GM19438 (cell line): ENCODE measurements at regions not wholly inside any gene's neighbourhood (a gene's known extent, or its start where the extent isn't known, plus 50 kb on each side); places are given as distances from the start of the nearest gene placed in this dataset.

ENCODE experiments used
- ATAC-seq: cut with Tn5 transposase; IDR thresholded peaks from one replicate; pipeline ENCODE4 v1.9.1; 2021; ENCODE audit warnings: low read depth; ENCODE audit not compliant: unreplicated experiment

DNA sequence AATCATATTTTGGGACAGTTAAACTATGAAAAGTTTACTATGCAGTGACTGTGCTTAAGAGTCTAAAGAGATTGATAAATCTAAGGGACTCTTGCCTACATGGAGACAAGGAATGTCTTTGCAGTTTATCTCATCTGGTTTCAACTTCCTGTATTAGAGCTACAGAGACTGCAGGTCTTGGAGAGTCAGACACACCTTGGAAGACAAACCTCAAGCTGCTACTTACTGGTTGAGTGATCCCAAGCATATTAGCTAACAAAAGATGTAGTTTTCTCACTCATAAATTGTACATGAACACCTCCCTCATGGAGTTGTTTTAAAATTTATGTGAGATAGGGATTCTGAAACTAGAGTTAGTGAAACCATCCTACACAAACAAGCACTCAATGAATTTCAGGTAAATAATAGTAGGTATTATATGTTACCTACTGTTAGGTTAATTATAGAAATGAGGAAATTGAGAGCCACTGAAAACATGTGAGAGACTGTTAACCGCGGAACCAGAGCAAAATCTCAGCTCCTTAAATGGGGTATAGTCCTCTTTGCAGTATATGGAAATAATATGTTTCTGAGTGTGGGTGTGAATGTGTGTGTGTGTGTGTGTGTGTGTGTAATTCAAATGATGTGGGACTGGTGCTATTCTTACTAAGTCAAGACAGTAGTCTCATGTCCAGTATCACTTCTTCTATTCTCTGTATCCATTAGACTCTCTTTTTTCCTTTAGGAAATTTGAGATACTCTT lies 752.1 kb downstream of the DTWD2 start:
- ATAC-seq: no peak

- ATAC-seq: no peak
Measured at GRCh38 chr5:118233606-118234005, 754.7 kb downstream of the DTWD2 start.

GRCh38 chr5:118228489-118228888 lies 759.9 kb downstream of the DTWD2 start:
- ATAC-seq: no peak

DNA sequence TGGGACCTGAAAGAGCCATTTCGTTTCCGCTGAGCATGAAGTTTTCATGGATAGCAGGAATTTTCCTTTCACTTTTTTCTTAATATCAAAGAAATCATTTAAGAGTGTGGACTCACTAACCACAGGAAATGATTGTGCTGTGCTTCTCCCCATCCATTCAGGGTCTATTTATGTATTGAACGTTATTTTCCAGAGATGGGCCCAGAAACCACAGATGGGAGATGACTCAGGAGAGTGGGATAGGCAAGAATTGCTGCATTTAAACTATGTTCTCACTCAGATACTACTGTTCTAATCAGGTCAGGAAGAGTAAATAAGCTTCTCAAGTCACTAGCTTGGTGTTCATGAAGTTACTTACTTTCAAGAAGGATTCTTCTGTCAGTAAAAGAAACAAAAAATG lies 763.8 kb downstream of the DTWD2 start:
- no peak for ATAC-seq

DNA sequence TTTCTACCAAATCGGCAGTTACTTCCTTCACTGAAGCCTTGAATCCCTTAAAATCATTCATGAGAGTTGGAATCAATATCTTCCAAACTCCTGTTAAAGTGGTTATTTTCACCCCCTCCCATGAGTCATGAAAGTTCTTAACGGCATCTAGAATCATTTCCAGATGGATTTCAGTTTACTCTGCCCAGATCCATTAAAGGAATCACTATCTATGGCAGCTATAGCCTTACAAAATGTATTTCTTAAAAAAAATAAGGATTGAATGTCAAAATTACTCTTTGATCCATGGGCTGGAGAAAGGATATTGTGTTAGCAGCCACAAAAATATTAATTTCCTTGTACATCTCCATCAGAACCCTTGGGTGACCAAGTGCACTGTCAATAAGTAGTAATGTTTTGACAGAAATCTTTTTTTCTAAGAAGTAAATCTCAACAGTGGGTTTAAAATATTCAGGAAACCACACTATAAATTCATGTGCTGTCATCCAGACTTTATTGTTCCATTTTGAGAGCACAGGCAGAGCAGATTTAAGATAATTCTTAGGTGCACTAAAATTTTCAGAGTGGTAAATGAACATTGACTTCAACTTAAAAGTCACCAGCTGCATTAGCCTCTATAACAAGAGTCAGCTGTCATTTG lies 767.7 kb downstream of the DTWD2 start:
- no peak for ATAC-seq

GRCh38 chr5:118211606-118212005 lies 776.7 kb downstream of the DTWD2 start:
- no peak for ATAC-seq

DNA sequence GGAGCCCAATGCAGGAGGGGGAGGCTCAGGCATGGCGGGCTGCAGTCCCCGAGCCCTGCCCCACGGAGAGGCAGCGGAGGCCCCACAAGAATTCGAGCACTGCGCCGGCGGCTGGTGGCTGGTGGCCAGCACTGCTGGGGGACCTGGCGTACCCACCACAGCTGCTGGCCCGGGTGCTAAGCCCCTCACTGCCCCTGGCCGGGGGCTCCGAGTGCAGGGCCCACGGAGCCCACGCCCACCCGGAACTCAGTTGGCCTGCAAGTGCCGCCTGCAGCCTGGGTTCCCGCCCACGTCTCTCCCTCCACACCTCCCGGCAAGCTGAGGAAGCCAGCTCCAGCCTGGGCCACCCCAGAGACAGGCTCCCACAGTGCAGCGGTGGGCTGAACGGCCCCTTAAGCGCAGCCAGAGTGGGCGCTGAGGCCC lies 780.3 kb downstream of the DTWD2 start:
- no peak for ATAC-seq

DNA sequence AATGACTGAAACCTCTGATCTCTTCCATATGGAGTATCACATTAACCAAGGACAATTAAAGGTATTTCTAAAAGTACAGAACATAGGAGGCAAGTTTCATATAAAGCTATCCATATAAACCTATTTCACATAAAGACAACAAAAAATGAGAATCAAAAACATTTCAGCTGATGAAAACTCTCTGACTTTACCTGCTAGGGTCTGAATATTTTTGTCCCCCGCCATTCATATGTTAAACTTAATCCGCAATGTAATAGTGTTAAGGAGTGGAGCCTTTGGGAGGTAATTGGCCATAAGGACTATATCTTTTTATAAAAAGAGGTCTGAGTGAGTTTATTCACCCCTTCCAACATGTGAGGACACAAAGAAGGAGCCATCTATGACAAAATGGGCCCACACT lies 788.5 kb downstream of the DTWD2 start:
- no peak for ATAC-seq

GRCh38 chr5:118196229-118196628 lies 792.1 kb downstream of the DTWD2 start:
- ATAC-seq: no peak

- no peak for ATAC-seq
Measured at GRCh38 chr5:118195211-118195610, 793.1 kb downstream of the DTWD2 start.

DNA sequence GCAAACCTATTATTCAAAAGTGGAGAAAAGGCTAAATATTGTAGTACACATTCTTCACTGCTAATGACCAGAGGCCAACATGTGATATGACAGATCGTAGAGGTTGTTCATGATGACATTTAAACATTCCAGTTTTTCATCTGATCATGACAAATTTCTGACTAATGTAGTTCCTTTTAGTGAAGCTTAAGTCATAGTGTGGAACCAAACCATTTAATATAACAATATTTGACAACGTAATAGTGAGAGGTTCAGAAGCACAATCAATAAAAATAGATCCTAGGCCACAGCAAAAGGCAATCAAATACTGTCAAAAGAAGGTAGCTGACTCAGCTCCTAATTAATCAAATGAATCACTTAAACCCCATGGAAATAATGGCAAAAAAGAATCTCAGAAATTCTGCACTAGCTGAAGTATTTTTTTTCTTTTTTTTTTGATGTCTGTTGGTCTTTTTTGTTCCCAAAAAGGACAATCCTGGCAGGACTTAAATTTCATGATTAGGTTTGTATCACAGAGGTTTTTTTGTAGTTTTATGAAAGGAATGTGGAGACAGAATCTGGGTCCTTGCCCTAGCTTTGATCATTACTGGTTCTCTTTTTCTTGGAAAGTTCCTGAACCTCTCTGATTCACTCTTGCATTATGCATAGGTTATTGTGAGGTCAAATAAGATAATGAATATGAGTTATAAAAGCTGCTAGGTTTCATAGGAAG lies 795.0 kb downstream of the DTWD2 start:
- no peak for ATAC-seq

DNA sequence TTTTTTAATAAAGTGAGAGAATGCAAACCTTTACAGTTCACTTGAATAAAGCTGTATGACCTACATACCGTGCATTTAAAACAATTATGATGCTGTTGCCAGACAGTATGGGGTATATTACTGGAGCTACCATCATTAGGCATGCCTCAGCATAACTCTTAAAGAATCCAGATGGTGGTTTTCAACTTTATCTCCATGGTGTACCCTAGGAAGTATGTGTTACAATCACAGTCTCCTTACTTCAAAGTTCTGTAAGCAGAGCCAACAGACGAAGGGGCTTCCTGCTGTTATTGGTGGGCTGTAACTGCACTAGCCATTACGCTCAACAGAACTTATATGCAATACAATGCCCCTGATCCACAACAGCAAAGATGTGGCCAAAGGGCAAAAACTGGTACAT lies 803.3 kb downstream of the DTWD2 start:
- no peak for ATAC-seq

DNA sequence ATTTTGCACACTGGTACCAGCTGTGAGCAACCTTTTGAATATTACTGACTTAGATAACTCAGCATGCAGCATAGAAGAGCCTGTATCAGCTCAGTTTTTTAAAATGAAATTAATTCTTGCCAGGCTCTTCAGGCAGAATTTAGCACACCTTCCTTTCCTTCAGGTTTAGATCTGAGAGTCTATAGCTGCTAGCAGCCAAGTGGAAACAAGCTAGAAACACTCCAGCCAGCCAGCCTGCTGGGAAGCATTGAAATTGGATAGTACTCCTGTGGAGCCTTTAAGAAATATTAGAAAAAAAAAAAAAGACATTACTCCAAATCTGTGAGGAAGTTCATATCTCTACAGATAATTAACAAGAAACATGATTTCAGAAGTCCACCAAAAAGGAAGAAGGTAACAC lies 812.2 kb downstream of the DTWD2 start:
- no peak for ATAC-seq

DNA sequence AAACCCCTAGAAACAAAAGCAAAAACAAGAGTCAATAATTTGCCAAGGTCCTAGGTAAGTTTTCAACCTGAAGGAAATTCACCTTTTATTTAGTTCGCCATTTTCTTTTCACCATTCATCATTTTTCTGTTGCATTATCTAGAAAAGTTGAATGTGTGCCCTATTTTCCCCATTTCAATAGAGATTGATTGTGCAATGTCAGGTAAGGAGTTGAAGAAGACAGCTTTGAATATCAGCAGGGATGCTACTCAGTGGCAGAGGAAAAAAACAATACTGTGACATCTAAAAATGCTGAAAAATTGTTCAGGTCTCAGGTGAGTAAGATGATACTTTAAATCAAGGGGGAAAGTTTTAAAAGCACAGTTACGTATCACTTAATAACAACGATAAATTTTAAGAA lies 813.7 kb downstream of the DTWD2 start:
- ATAC-seq: no peak

GRCh38 chr5:118173340-118173739 lies 815.0 kb downstream of the DTWD2 start:
- no peak for ATAC-seq

DNA sequence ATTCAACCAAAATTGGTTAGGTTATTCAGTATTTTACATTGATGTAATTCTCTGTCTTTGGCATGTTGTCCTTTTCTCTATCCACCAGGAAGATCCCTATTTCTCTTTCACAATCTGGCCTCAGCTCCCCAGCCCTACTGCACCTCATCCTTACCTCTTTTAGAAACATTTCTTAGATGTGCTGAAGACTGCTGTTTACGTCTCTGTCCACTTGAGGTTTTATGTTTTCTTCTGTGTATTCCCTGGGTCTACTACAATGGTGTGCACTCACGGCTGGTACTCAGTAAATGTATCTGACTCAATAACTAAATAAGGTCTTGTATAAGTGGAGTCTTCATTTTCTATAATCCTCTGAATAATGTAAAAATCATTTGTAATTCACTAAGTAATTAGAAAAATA lies 822.7 kb downstream of the DTWD2 start:
- no peak for ATAC-seq

GRCh38 chr5:118156181-118156580 lies 832.2 kb downstream of the DTWD2 start:
- ATAC-seq: no peak

- ATAC-seq: no peak
Measured at GRCh38 chr5:118146824-118147223, 841.5 kb downstream of the DTWD2 start.

GRCh38 chr5:118144540-118144939 lies 843.8 kb downstream of the DTWD2 start:
- ATAC-seq: no peak

DNA sequence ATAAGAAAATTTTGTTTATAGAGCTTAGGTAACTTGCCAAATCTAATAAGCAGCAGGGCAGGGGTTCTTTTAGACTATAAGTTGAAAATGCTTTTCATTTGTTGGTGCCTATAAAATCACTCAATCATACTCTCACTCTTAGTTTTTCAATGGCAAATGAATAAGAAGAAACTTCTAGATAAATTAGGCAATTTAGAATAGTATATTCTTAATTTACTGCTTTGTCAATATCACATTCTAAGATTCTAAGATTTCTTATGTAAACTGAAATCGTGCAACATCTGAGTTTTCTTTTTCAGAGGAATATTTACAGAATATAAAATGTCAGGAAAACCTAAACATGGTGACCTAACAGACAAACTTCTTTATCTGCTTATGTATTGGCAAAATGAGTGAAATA lies 849.0 kb downstream of the DTWD2 start:
- no peak for ATAC-seq

GRCh38 chr5:118126159-118126558 lies 862.2 kb downstream of the DTWD2 start:
- ATAC-seq: no peak

GRCh38 chr5:118125687-118126086 lies 862.7 kb downstream of the DTWD2 start:
- no peak for ATAC-seq
